SW480 (cell line): ENCODE measurements at regions not wholly inside any gene's neighbourhood (a gene's known extent, or its start where the extent isn't known, plus 50 kb on each side); places are given as distances from the start of the nearest gene placed in this dataset.
A peak's percentile ranks its signal among the peaks of the same experiment; 100 is the strongest.

ENCODE experiments used
- DNase-seq: peaks from one replicate; pipeline ENCODE4 v3.0.0-alpha.2; 2016; ENCODE audit warnings: low spot score

- DNase-seq: no peak
Measured at GRCh38 chr4:145346081-145346480, 135.6 kb upstream of the SMAD1 start.

DNA sequence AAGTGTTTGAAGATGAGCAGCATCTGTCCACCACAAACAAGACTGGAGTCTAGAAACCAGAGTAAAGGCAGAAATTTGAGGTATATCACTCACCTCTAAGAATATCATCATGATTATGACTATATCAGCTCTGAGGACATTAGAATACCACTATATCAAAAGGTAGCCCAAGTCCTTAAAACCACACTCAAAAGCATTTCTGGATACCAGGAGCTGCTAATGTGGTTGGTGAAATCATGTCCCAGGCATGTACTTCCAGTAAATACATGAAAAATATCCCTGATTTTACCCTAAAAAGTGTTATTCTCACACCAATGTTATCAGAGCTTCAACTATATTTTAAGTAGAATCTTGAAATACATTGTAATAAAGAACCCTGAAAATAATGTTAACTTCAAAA lies 136.3 kb upstream of the SMAD1 start:
- no peak for DNase-seq

GRCh38 chr4:145341381-145341780 lies 140.3 kb upstream of the SMAD1 start:
- no peak for DNase-seq

DNA sequence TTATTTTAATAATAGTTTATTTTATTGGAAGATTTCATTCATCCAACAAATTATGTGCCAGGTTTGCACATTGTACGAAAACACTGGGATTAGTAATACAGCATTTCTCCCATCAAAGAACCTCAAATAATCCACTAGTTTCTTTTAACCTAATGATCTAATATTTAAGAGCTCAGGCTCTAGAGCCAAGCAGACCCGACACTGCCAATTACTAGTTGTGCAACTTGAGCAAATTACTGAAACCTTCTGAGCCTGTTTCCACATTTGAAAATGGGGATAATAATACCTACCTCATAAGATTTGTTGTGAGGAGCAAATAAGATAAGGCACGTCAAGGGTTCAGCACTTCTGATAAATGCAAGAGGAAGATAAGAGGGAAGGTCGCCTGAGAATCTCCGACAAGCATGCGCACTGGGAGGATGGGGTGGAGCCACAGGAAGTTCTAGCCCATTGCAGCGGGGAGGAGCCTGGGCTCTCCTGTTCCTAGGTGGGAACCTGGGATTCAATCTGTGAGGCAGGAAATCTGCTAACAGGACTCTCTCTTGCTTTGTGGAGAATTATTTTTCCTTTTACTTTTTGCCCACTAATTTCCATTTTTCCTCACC lies 141.5 kb upstream of the SMAD1 start:
- DNase-seq: no peak

DNA sequence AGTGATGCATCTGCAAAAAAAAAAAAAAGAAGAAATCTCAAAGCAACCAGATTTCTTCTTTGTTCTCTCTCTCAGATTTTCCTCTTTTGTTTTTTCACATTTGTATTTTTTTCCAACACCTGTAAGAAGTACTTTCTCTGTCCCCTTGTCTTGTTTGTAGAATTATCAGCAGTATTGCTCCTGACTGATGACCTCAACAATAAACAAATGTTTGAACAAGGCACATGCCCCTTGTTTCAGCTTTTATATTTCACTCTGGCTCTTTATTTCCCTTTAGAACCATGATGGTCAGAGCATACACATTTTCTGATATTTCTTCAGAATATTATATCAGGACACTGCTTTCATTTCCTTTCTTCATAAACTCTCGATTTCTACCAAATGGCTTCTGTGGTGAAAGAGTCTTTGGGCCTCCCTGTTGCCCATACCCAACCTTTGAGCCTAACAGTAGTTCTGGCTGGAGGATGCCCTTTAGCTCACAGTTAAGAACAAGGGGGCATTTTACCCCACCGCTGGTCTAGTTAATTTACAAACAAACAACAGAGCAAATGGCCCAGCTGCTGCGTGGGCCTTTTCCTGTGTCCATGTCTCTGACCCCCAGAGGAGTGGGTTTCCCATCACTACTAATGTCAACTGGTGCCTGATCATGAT lies 142.5 kb upstream of the SMAD1 start:
- DNase-seq: no peak

DNA sequence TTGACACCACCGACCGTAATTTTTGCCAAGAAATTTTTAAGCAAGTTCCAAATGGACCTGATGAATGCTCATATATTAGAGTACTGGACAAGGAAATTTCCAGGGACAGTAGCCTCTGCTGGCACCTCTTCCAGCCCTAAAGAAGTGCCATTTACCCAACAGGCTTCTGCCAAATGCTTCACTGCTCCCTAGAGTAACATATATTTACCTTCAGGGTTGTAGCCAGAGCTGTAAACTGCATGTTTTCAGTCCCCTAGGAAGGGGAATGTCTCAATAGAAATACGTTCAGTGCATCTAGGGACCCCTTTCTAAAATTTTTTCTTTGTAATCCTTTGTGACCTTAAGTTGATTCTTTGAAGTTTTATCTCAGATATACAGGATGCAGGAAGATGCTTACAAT lies 143.1 kb upstream of the SMAD1 start:
- DNase-seq: no peak

DNA sequence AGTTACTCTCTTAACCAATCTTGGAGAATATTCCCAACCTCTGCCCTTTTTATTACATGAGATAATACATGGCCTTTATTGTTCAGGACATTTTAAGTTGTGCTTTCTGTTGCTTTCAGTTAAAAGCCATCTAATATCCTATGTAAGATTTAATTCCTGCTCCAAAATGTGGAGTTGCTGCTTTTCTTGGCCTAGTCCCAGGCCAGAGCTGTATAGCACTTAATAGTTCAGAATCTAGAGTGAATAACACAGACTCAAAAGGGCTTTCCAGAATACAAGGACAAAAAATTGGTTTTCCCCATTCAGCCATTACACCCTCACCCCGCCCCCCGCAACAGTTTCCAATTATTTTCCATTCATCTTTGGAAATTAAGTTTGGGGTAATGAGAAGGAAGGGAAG lies 144.3 kb upstream of the SMAD1 start:
- DNase-seq: no peak

- DNase-seq: no peak
Measured at GRCh38 chr4:145333786-145334185, 147.9 kb upstream of the SMAD1 start.

DNA sequence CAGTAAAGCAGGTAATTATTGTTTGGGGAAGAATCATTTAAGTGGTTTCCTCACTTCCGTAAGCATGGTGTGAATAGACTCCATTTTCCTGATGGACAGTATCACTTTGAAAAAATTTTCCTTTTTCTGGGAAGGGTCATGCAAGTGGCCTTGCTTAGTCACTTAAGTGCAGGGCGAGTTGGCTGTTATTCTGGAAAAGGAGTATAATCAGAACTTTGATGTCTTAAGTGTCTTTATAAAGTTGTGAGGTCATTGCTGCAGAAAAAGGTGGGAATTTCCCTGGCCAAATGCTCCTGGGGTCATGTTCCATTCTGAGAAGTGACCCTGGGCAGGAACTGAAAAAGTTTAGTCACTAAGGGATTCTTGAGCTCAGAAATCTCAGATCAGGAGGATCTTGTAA lies 146.1 kb upstream of the OTUD4 start:
- no peak for DNase-seq

DNA sequence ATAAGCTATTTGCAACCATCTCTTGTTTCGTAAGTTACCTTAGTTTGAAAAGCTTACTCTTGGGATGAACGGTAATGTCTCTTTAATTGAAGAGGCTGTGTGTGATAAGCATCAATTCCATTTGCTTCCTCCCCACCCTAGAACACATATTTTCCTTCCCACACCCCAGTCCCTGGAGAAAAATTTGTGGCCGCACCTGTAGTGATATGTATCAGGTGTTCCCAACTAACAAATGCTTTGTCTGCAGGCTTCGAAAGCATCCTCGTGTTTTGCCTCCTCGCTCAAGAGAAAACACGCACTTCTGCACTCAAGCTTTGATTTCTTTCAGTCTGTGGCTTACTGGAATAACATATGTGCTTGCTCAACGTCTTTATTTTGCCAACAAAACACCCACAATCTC lies 143.8 kb upstream of the OTUD4 start:
- peak; percentile 16 for DNase-seq

- DNase-seq: no peak
Measured at GRCh38 chr4:145320294-145320693, 139.9 kb upstream of the OTUD4 start.

- no peak for DNase-seq
Measured at GRCh38 chr4:145319751-145320150, 139.4 kb upstream of the OTUD4 start.

DNA sequence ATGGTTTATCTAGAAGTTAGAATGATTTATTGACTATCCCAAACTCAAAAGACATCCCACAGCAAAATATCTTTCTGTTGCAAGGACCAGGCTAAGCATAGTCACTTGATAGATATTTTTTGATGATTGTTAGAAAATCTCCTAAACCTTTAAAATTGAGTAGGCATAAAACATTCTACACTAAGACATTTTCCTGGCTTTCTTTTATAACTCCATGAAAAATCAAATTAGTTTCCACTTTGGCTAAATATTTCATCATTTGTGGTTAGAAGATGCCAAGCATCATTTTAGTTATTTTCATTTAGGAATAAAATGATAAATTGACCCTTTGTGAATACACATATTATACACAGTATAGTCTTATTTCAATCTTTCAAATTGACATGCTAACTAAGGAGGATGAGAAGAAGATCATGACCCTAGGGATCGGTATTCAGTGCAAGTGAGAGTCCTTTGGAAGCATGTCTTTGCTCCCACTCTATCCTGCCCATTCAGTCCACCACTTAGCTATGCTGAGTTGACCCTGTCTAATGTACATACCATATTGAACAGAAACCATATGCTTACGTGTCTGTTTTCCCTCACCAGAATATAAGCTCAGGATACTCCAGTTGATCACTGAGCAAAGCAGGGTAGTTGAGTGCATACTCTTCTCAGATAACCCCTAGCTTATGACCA lies 136.6 kb upstream of the OTUD4 start:
- DNase-seq: no peak

DNA sequence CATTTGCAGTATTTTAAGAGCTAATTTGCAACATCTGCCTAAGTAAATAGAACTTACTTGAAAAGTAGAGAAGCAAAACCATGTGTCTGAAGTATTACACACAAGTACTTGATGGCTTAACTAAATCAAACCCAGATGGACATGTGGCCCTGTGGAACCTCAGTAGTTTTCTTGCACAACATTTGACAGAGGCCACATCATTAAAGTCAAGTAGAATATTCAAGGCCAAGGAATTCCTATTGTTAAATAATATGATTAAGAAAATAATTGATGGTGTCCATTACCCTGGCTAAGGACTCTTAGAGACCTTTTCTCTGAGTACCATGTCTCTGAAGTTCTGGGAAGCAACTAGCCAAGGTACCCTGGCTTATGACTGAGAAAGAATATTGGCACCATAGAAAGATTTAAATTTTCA lies 135.4 kb upstream of the OTUD4 start:
- DNase-seq: no peak

GRCh38 chr4:145308598-145308997 lies 128.2 kb upstream of the OTUD4 start:
- no peak for DNase-seq

DNA sequence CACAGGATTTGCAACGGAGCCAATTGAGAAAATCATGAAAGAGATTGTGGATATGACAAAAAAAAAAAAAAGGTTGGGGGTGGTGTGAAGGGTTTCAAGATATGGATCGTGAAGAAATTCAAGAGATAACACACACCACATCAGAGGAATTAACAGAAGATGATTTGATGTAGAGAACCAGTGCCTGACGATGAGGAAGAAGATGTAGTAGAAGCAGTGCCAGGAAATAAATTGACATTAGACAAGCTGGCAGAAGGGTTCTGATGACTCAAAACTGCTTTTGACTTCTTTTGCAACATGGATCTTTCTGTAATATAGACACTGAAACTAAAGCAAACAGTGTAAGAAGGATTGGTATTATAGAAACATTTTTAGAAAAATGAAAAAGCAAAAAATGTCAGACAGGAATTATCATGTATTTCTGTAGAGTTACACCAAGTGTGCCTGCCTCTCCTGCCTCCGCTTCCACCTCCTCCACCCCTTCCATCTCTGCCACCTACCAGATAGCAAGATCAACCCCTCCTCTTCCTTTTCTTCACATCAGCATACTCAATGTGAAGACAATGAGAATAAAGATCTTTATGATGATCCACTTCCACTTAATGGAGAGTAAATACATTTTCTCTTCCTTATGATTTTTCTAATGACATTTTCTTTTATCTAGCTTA lies 127.5 kb upstream of the OTUD4 start:
- DNase-seq: no peak

GRCh38 chr4:145307120-145307519 lies 126.7 kb upstream of the OTUD4 start:
- no peak for DNase-seq

GRCh38 chr4:145302725-145303124 lies 122.3 kb upstream of the OTUD4 start:
- DNase-seq: no peak

DNA sequence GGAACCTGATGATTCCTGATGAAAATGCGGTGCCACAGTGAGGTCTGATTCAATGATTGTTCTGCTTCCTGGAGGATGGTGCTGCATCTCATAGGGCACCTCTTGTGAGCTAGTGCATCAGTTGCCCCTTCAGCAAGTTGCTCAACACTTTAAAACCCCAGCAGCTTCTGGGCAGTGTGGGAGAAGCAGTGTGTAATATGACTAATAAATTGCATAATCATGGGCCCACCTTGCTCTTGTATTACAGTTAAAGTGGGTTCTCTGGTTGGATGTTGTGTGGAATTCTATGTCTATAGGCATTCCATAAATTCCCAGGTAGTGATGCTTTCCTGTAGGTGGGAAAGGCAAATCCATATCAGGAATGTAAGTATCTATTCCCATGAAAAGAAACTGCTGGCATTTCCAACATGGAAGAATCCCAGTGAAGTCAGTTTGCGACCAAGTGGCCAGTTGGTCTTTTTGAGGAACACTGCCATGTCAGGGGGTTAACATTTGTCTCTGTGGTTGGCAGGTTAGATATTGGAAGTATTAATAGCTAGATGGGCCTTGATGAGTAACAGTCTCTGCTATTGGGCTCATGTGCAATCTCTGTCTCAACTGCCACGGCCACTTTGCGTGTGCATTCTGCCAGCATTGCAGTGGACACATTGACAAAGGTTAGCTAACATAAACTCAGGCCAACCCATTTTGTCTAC lies 121.1 kb upstream of the OTUD4 start:
- peak; percentile 61 for DNase-seq

DNA sequence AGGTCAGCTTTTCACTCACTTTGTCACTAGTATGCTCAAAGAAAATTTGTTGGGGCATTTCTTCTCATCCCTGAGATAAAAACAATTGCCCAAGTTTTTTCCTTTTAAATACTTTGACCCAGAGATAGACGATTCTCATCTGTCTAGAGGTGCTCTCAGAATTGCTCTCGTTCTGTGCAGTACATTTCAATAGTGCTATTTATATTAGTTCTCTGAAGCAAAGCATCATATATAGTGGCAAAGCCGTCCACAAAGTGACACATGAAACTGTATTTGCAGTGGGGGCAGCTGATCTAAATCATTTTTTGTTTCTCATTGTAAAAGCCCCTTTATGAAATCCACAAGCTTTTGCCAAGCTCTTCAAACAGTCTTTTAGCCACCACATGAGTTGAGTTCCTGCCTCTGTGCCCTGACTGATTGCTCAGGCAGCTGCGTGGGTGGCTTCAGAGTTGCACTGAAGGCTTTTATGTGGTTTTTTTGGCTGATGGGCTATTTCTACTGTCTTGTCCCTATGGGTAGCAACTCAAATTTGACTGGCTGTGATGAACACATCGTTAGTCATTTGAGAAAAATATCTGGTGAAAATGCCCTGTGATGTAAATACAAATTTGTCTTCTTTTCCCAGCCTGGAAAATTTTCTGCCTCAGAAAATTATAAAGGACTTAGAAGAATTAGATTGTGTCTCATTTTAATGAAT lies 119.1 kb upstream of the OTUD4 start:
- DNase-seq: peak; percentile 97

DNA sequence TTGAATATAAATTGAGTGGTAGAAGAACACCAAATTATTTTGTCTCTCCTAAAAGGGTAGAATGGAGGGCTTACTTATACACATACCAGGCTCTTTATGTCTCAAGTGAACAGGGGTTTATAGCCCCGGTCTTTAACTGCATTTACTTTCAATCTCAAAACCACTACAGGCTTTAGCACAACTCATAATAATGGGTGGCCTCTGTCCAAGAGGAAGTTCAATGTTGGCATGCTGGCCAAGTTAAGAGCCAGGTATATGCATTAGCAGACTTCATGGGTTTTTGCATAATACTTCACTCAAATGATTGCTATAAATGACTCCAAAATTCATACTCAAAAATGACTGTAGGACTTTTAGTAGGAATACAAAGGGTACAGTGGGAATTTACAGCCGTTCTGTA lies 118.5 kb upstream of the OTUD4 start:
- DNase-seq: peak; percentile 50

GRCh38 chr4:145297556-145297955 lies 117.2 kb upstream of the OTUD4 start:
- no peak for DNase-seq
